ENCODE measurements at regions not wholly inside any gene's neighbourhood (a gene's known extent, or its start where the extent isn't known, plus 50 kb on each side); places are given as distances from the start of the nearest gene placed in this dataset.

DNA sequence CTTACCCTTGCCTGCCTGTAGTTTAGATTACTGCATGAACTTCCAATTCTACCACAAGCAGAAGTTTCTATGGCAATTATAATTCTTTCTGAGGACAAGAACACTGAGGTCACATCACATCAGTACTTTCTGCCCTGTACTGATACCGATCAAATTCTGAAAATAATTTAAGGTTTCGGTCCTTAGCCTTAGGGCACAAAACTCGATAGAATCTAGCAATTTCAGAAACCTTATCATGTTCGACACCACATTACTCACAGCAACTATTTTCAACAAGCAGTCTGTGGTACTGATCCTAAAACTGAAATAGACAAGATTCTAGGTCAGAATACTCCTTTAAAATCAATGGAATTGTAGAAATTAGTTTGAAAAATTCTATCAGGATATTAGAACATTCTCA, 187.0 kb upstream of the LRFN5 start:
- DNase-seq (ENCODE audit: low spot score), result no peak
- in situ Hi-C loops (cut with HindIII; ENCODE audit: low sequenced_read_pairs), result no loop called here

- no peak for DNase-seq (ENCODE audit: low spot score)
- in situ Hi-C loops (cut with HindIII; ENCODE audit: low sequenced_read_pairs), result no loop called here
These were observed 187.8 kb upstream of the LRFN5 start for GRCh38 chr14:41418851-41419250.

GRCh38 chr14:41409806-41410205, 196.9 kb upstream of the LRFN5 start:
- in situ Hi-C loops (cut with HindIII; ENCODE audit: low sequenced_read_pairs), result no loop called here
- no peak for DNase-seq (ENCODE audit: low spot score)

GRCh38 chr14:41404126-41404525, 202.6 kb upstream of the LRFN5 start:
- in situ Hi-C loops (cut with HindIII; ENCODE audit: low sequenced_read_pairs), result no loop called here

DNA sequence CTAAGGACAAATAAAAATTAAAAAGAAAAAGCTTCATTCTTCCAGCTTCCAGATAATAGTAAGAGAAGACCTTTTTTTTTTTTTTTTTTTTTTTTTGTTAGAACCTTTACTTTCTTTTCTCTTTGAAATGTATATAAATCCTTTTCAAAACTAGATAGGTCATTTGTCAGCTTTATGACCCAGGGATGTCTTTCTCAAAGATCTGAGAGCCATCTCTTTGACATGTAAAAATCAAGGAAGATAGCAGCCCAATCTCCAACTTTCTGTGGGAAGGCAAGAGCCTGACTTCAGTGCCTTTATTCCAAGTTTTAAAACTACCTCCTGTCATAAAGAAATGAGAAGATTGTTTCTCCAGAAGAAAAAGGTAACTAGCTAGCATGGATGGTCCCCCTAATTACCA, 203.3 kb upstream of the LRFN5 start:
- DNase-seq (ENCODE audit: low spot score), result no peak
- in situ Hi-C loops (cut with HindIII; ENCODE audit: low sequenced_read_pairs), result no loop called here

More at GRCh38 chr14:41404126-41404525, 202.6 kb upstream of the LRFN5 start:
- DNase-seq (ENCODE audit: low spot score), result no peak

- in situ Hi-C loops (cut with HindIII; ENCODE audit: low sequenced_read_pairs), result no loop called here
- DNase-seq (ENCODE audit: low spot score), result no peak
These were observed 208.8 kb upstream of the LRFN5 start for GRCh38 chr14:41397926-41398325.

DNA sequence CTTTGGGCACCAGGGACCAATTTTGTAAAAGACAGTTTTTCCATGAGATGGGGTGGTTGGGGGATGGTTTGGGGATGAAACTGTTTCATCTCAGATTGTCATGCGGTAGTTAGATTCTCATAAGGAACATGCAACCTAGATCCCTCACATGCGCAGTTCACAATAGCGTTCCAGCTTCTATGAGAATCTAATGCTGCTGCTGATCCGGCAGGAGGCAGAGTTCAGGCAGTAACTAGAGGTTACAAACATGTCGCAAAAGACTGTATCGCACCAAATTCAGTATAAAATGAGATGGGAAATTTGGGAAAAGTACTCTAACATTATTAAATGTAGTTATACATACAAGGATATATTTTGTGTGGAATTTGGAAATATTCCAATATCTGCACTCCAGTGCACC, 213.2 kb upstream of the LRFN5 start:
- in situ Hi-C loops (cut with HindIII; ENCODE audit: low sequenced_read_pairs), result no loop called here
- DNase-seq (ENCODE audit: low spot score), result no peak

DNA sequence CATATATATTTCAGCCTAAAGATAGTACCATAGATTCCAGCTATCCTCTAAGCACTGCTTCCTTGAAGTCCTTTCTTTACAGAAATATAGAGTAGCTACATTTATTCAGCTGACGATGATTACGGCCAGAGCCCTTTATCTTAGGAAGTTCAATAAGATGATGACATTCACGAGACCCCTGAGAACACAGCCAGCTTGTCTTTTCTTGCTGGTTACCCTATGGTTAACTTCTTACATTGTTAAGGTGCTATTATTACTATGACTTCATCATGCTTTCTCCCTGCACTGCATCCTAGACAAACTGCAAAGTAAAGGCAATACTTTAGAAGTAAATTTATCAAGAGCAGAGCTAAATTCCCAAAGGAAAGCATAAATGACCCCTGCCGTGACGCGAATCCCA, 214.4 kb upstream of the LRFN5 start:
- DNase-seq (ENCODE audit: low spot score), result no peak
- in situ Hi-C loops (cut with HindIII; ENCODE audit: low sequenced_read_pairs), result no loop called here

GRCh38 chr14:41389355-41389754, 217.3 kb upstream of the LRFN5 start:
- DNase-seq (ENCODE audit: low spot score), result no peak
- in situ Hi-C loops (cut with HindIII; ENCODE audit: low sequenced_read_pairs), result no loop called here

DNA sequence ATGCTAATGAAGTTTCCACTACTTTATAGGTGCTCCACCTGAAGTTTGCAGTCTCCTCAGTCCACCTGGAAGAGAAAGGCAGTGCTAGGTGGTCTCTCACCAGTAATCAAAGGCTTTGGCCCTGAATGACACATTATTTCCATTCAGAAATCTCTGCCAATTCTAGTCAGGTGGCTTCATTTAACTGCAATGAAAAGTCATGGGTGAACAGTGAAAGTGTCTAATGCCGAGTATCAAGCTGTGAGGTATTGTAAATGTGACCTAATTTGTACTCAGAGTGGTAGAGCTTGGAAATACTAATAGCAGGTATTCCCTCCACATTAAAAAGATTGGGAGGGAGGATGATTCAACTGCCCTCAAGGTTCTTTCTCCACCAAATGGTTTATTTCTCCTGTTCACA, 220.9 kb upstream of the LRFN5 start:
- in situ Hi-C loops (cut with HindIII; ENCODE audit: low sequenced_read_pairs), result no loop called here

DNA sequence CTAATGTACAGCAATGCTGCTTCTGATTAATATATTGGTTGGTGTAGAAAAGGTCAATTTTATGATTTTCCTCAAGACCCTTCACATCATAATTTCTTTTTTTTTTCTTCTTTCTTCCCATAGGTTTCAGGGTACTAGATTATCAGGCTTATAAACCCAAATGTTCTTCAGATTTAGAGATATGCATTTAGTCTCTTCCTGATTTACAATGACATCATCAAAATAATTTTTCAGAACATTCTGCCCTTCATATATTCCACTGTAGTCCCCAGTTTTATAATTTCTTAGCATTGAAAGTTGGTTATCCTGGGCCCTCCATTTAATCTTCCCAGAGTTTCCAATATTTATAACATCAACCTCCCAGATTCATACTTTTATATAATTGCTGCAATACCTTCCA, 226.7 kb upstream of the LRFN5 start:
- no peak for DNase-seq (ENCODE audit: low spot score)
- in situ Hi-C loops (cut with HindIII; ENCODE audit: low sequenced_read_pairs), result no loop called here

More for the DNA sequence above, 220.9 kb upstream of the LRFN5 start:
- DNase-seq (ENCODE audit: low spot score), result no peak

DNA sequence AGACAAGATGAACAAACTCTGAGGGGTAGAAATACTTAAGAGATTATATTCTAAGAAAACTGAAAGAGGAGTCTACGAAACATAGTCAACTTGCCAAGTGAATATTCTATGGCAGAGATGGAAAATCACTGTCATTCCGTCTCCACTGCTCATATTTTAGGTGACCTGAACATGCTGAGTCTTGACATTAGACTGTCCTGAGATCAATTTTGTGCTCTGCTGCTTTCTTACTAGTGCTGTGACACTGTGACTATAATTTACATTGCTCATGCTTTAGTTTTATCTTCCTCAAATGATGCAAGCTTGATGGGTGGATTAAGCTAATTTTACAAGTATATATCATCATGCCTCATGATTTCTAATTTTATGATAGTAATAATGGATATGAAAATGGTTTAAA, 228.2 kb upstream of the LRFN5 start:
- no peak for DNase-seq (ENCODE audit: low spot score)
- in situ Hi-C loops (cut with HindIII; ENCODE audit: low sequenced_read_pairs), result no loop called here

DNA sequence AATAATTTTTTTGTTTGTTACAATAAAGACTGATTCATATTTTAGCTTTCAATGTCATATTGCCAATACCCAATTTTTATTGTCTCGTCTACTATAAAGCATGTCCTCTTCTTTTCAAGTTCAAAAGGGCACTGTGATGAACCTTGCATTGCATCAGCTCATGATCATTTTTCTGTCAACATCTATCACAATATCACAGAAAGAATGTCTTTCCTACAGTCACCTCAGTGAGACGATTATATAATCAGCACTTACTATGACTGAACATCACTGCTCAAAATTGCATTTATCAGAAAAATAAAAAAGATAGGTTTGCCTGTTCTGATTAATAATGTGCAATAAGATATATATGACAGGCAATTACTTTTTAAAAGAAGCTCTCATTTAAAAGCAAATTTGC, 228.7 kb upstream of the LRFN5 start:
- in situ Hi-C loops (cut with HindIII; ENCODE audit: low sequenced_read_pairs), result no loop called here
- DNase-seq (ENCODE audit: low spot score), result no peak

GRCh38 chr14:41374092-41374491, 232.6 kb upstream of the LRFN5 start:
- in situ Hi-C loops (cut with HindIII; ENCODE audit: low sequenced_read_pairs), result no loop called here
- DNase-seq (ENCODE audit: low spot score), result no peak

DNA sequence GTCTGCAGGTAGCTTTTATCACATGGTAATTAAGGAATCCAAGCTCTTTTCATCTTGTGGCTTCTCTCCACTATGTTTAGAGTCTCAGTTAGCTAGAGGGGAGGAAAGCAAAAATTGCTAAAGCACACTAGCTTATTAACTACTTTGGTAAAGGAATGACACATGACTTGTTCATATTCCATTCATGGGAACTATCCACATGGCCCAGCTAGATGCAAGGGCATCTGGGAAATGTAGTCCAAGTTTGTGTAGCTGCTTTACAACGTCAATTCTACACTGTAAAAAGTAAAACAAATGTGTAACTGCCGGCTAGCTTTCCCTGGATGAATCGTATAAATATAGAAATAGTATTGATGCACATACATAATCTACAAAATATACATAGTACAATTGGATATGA, 244.5 kb upstream of the LRFN5 start:
- no peak for DNase-seq (ENCODE audit: low spot score)
- in situ Hi-C loops (cut with HindIII; ENCODE audit: low sequenced_read_pairs), result no loop called here

DNA sequence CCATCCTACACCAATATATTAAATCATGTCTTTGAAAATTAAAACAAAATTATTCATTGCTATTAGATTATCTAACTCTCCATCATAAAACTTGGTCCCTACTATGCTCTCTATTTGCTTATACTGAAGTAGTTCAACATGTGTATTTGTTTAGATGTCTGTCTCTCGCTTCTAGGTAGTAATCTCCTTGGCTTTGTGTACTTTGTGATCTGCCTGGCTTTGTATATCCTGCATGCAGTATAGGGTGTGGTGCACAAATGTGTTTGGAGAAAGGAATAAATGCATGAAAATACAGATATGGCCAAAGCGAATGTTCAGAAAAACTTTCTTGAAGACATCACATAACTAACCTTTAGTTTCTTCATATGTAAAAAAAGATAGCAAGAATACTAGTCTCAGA, 246.6 kb upstream of the LRFN5 start:
- in situ Hi-C loops (cut with HindIII; ENCODE audit: low sequenced_read_pairs), result no loop called here
- DNase-seq (ENCODE audit: low spot score), result no peak

DNA sequence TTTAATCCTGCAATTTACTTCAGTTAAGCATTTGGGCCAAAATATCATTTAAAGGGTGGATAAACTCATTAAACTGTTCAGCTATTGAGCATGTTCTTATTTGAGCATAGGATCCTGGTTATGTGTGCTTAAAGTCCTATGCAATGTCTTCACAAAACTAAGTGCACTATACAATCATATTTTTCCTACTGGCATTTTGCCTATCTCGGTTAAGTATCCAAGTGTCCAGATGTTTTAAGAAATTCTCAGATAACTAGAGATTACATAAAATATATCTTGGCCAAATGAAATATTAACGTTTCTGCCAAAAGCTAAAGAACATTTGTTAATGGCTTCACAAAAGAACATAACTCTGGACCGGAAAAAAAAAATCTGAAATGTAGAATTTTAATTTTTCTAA, 250.8 kb upstream of the LRFN5 start:
- in situ Hi-C loops (cut with HindIII; ENCODE audit: low sequenced_read_pairs), result no loop called here
- DNase-seq (ENCODE audit: low spot score), result no peak

DNA sequence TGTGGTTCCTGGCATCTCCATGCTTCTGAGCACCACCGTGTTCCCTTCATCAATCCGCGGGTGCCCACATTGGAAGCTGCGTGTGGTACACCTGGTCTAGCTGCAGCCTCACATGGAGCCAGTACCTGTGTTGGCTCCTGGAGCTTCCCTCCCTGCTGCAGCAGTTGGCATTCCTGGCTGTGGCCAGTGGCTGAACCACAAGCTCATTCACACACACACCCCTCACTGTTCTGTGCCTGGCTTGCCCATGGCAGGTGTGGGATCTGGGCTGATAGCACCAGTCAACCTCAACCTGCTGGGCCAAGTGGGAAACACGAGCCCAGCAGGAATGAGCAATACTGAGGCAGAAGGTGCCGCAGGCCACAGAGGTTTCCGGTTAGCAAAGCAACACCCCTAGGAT, 256.2 kb upstream of the LRFN5 start:
- in situ Hi-C loops (cut with HindIII; ENCODE audit: low sequenced_read_pairs), result no loop called here
- no peak for DNase-seq (ENCODE audit: low spot score)

- no peak for DNase-seq (ENCODE audit: low spot score)
- in situ Hi-C loops (cut with HindIII; ENCODE audit: low sequenced_read_pairs), result no loop called here
These were observed 257.3 kb upstream of the LRFN5 start for GRCh38 chr14:41349289-41349910.

DNA sequence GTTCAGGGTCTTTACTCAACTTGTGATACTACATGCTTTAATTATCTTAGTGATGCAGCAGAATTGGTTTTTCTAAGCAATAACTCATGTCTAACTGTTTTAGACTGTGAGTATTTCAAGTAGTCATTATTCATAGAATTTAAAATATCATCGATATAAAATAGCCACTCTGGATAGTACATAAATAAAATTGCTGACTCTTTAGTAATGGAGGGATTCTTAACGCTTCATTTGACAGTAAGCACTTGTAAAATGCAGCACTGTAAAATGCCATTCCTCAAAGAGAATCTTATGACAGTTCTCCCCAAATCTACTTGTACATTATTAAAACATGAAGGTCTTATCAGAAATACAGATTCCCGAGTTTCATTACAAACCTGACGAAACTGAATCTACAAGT, 262.8 kb upstream of the LRFN5 start:
- DNase-seq (ENCODE audit: low spot score), result no peak
- in situ Hi-C loops (cut with HindIII; ENCODE audit: low sequenced_read_pairs), result no loop called here

- in situ Hi-C loops (cut with HindIII; ENCODE audit: low sequenced_read_pairs), result no loop called here
These were observed 293.5 kb upstream of the LRFN5 start for GRCh38 chr14:41313196-41313595.

DNA sequence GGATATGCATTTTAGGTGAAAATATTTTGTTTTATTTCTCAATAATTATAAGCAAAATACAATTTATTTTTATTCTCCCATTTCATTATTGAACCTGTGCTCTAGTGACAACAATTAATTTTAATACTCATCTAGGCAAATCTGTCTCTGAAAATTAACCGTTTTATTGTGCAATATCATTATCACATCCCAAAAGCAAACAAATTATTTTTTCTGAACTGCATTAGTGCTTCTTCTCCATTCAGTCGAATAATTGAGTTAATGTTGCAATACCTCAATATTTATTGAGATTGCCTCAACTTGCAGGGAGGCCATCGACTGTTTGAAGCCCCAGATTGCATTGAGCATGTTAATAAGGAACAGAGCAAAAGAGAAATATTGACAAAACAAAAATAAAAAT, 303.2 kb upstream of the LRFN5 start:
- no peak for DNase-seq (ENCODE audit: low spot score)
- in situ Hi-C loops (cut with HindIII; ENCODE audit: low sequenced_read_pairs), result no loop called here

More at GRCh38 chr14:41313196-41313595, 293.5 kb upstream of the LRFN5 start:
- DNase-seq (ENCODE audit: low spot score), result no peak

Data from G401 (cell line).